GM21526 (cell line): ENCODE measurements at regions not wholly inside any gene's neighbourhood (a gene's known extent, or its start where the extent isn't known, plus 50 kb on each side); places are given as distances from the start of the nearest gene placed in this dataset.

Experiments used
- ATAC-seq: cut with Tn5 transposase; IDR thresholded peaks from one replicate; pipeline ENCODE4 v1.9.1; 2021; ENCODE audit warnings: moderate library complexity; ENCODE audit not compliant: unreplicated experiment, low FRiP score

- no peak for ATAC-seq
Observed at GRCh38 chr9:115986508-115986907, 167.1 kb upstream of the PAPPA start.

GRCh38 chr9:115988701-115989100, 164.9 kb upstream of the PAPPA start:
- ATAC-seq, result no peak

- no peak for ATAC-seq
Observed at GRCh38 chr9:115989831-115990230, 163.8 kb upstream of the PAPPA start.

- ATAC-seq, result no peak
Observed at GRCh38 chr9:115992834-115993233, 160.8 kb upstream of the PAPPA start.

GRCh38 chr9:115997923-115998322, 155.7 kb upstream of the PAPPA start:
- no peak for ATAC-seq

GRCh38 chr9:115998666-115999065, 154.9 kb upstream of the PAPPA start:
- no peak for ATAC-seq

GRCh38 chr9:115999498-115999897, 154.1 kb upstream of the PAPPA start:
- no peak for ATAC-seq

- ATAC-seq, result peak; percentile 66
Observed at GRCh38 chr9:116000748-116001329, 152.8 kb upstream of the PAPPA start.

- ATAC-seq, result no peak
Observed at GRCh38 chr9:116002181-116002580, 151.4 kb upstream of the PAPPA start.

- ATAC-seq, result no peak
Observed at GRCh38 chr9:116002624-116003023, 151.0 kb upstream of the PAPPA start.

GRCh38 chr9:116003397-116003796, 150.2 kb upstream of the PAPPA start:
- no peak for ATAC-seq

- ATAC-seq, result no peak
Observed at GRCh38 chr9:116005205-116005604, 148.4 kb upstream of the PAPPA start.

GRCh38 chr9:116007824-116008223, 145.8 kb upstream of the PAPPA start:
- no peak for ATAC-seq

- no peak for ATAC-seq
Observed at GRCh38 chr9:116008278-116008677, 145.3 kb upstream of the PAPPA start.

GRCh38 chr9:116009420-116009819, 144.2 kb upstream of the PAPPA start:
- no peak for ATAC-seq

GRCh38 chr9:116015855-116016254, 137.7 kb upstream of the PAPPA start:
- ATAC-seq, result no peak

- no peak for ATAC-seq
Observed at GRCh38 chr9:116020146-116020545, 133.4 kb upstream of the PAPPA start.

GRCh38 chr9:116020801-116021200, 132.8 kb upstream of the PAPPA start:
- no peak for ATAC-seq

- ATAC-seq, result no peak
Observed at GRCh38 chr9:116027096-116027495, 126.5 kb upstream of the PAPPA start.

- no peak for ATAC-seq
Observed at GRCh38 chr9:116027511-116027910, 126.1 kb upstream of the PAPPA start.

GRCh38 chr9:116027951-116028350, 125.6 kb upstream of the PAPPA start:
- no peak for ATAC-seq

GRCh38 chr9:116030517-116030916, 123.1 kb upstream of the PAPPA start:
- ATAC-seq, result no peak
